Adrenal gland (tissue), 5 donors: ENCODE measurements at regions not wholly inside any gene's neighbourhood (a gene's known extent, or its start where the extent isn't known, plus 50 kb on each side); places are given as distances from the start of the nearest gene placed in this dataset.

Source experiments
- POLR2A ChIP-seq, 2 donors: fragments of 450-650 bp; IDR thresholded peaks; one replicate each; pipeline ENCODE4 v1.6.1; 2017; ENCODE audit warnings: antibody characterized with exemption in 2 of 2, mild to moderate bottlenecking in 2 of 2, moderate library complexity in 1 of 2
- TF ChIP-seq, protein P1 (sequence below), 6 experiments: fragments of 450-650 bp in 4 of 6; fragments of 200-600 bp in 2 of 6; sonication (generic) in 1 of 6; IDR thresholded peaks; 1 replicate in 5 of 6; 2 replicates in 1 of 6; pipeline versions ENCODE4 v1.5.1 to v1.8.0; 2016 to 2021; ENCODE audit warnings: antibody characterized with exemption in 6 of 6, mild to moderate bottlenecking in 2 of 6, moderate library complexity in 1 of 6
- donor health status: DM: no; HTN: no; CAD: no.

DNA sequence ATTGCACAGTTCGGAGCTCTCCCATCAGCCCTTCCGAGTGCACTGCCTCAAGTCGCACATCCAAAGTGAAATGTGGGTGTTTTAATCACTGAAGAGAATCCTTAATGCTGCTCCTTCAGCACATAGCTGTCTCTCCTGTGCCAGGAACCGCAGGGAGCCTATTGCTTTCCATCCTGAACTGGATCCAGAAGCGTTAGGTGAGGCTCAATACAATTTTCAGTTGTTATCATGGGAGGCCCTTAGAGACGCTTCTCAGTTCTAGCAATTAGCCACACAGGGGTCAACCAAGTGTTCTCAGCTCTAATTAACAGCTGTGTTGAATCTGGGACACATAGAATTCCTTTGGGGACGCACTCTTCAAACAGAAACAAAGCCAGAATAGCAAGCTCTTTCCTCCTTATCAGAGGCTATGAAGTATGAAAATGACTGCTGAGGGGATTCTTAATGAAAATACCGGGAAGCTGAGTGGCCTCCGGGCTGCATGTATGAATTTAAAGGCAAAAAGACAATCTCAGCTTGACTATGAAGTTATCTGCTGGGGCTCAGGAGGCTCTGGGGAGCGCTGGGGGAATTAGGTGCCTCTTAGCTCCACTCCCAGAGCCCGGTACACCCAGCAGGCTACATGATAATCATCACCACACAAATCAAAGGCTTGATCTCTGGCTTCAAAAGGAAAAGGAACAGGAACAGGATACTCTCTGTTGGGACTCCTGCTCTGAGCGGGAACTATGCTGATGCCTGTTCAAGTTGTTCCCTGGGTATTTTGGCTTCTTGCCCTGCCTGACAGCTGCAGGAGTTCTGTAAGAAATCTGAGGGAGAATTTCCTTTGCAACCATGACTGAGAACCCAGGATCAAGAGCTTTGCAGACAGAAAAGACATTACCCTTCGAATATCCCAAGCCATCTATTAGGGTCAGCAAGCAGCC lies 55.4 kb upstream of the NCOA1 start:
- TF ChIP-seq POLR2A (IDR thresholded peaks at IDR 0.05), result no peak
- TF ChIP-seq, protein P1, sequence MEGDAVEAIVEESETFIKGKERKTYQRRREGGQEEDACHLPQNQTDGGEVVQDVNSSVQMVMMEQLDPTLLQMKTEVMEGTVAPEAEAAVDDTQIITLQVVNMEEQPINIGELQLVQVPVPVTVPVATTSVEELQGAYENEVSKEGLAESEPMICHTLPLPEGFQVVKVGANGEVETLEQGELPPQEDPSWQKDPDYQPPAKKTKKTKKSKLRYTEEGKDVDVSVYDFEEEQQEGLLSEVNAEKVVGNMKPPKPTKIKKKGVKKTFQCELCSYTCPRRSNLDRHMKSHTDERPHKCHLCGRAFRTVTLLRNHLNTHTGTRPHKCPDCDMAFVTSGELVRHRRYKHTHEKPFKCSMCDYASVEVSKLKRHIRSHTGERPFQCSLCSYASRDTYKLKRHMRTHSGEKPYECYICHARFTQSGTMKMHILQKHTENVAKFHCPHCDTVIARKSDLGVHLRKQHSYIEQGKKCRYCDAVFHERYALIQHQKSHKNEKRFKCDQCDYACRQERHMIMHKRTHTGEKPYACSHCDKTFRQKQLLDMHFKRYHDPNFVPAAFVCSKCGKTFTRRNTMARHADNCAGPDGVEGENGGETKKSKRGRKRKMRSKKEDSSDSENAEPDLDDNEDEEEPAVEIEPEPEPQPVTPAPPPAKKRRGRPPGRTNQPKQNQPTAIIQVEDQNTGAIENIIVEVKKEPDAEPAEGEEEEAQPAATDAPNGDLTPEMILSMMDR (IDR thresholded peaks at IDR 0.05), result no peak
